ENCODE measurements at regions not wholly inside any gene's neighbourhood (a gene's known extent, or its start where the extent isn't known, plus 50 kb on each side); places are given as distances from the start of the nearest gene placed in this dataset.

- no peak for ATAC-seq
- DNase-seq = no peak
- Histone ChIP-seq H3K36me3 (no peaks in the 10 kb centered on the region), H3K4me1 (no peaks in the 10 kb centered on the region), H3K27ac (no peak overlapping the region), H3K9me3 (no peaks in the 10 kb centered on the region), H3K27me3 (no peaks in the 10 kb centered on the region), H3K4me3 (no peak overlapping the region)
- intact Hi-C loops (cut with DNase I) = no loop called here
- 88 to 90% methylated on average over 1 of the region's 1 CpG for WGBS, 2 donors
- TF ChIP-seq CTCF (IDR thresholded peaks at IDR 0.05) = no peak
- no peak for FAIRE-seq
Observed at GRCh38 chr1:224563666-224564065, 52.5 kb upstream of the CNIH3 start.

- no peaks in the 10 kb centered on the region for H3K27me3 ChIP-seq
- intact Hi-C loops (cut with DNase I) = no loop called here
- H3K4me3 ChIP-seq = no peak overlapping the region
- no peak overlapping the region for H3K27ac ChIP-seq
- H3K36me3 ChIP-seq = no peaks in the 10 kb centered on the region
- no peak for ATAC-seq
- WGBS, 2 donors = 89 to 92% methylated on average over 3 of the region's 3 CpGs
- no peaks in the 10 kb centered on the region for H3K4me1 ChIP-seq
- TF ChIP-seq CTCF (IDR thresholded peaks at IDR 0.05) = no peak
- H3K9me3 ChIP-seq = no peaks in the 10 kb centered on the region
- no peak for DNase-seq
- no peak for FAIRE-seq
Observed at GRCh38 chr1:224564454-224565084, 51.5 kb upstream of the CNIH3 start.

GRCh38 chr1:224565186-224565585 is 50.9 kb upstream of the CNIH3 start:
- Histone ChIP-seq H3K4me1 (no peaks in the 10 kb centered on the region), H3K36me3 (no peaks in the 10 kb centered on the region), H3K4me3 (no peak overlapping the region), H3K9me3 (no peaks in the 10 kb centered on the region), H3K27ac (no peak overlapping the region), H3K27me3 (no peaks in the 10 kb centered on the region)
- FAIRE-seq (no peak), ATAC-seq (peak in 2 of 4 donors; percentile 39 to 74), DNase-seq (no peak)
- 79 to 95% methylated on average over 5 of the region's 5 CpGs for WGBS, 2 donors
- intact Hi-C loops (cut with DNase I) = no loop called here
- TF ChIP-seq CTCF (IDR thresholded peaks at IDR 0.05) = no peak

- Histone ChIP-seq H3K36me3 (no peaks in the 10 kb centered on the region), H3K4me3 (no peak overlapping the region), H3K27ac (no peak overlapping the region), H3K9me3 (no peaks in the 10 kb centered on the region), H3K27me3 (no peaks in the 10 kb centered on the region), H3K4me1 (no peaks in the 10 kb centered on the region)
- FAIRE-seq (no peak), DNase-seq (no peak), ATAC-seq (peak in 1 of 4 donors; percentile 11)
- intact Hi-C loops (cut with DNase I) = no loop called here
- no peak for TF ChIP-seq CTCF (IDR thresholded peaks at IDR 0.05)
- WGBS, 2 donors = 70 to 87% methylated on average over 3 of the region's 3 CpGs
Observed at GRCh38 chr1:224565611-224566406, 50.3 kb upstream of the CNIH3 start.
